Renal cortex interstitium (tissue), 11 donors: ENCODE measurements at regions not wholly inside any gene's neighbourhood (a gene's known extent, or its start where the extent isn't known, plus 50 kb on each side); places are given as distances from the start of the nearest gene placed in this dataset.
"Not testable (repeated sequence)": the region's sequence is repeated elsewhere in the genome, so short reads cannot be mapped to it uniquely, and the experiment has no call there.

ENCODE experiments used
- DNase-seq, 11 donors: peaks; one replicate each; pipeline ENCODE4 v3.0.0-alpha.2; 2013; ENCODE audit warnings: low read depth in 9 of 11, low spot score in 4 of 11; ENCODE audit errors: extremely low read depth in 1 of 11

GRCh38 chr4:49219489-49220225, 233.6 kb downstream of the CWH43 start:
- not testable (repeated sequence) for DNase-seq

GRCh38 chr4:49221209-49221608, 235.1 kb downstream of the CWH43 start:
- DNase-seq: no peak

- not testable (repeated sequence) for DNase-seq
Observed at GRCh38 chr4:49222810-49223209, 236.7 kb downstream of the CWH43 start.

- not testable (repeated sequence) for DNase-seq
Observed at GRCh38 chr4:49226216-49226866, 240.3 kb downstream of the CWH43 start.

- DNase-seq: not testable (repeated sequence)
Observed at GRCh38 chr4:49227941-49228340, 241.9 kb downstream of the CWH43 start.

- DNase-seq: not testable (repeated sequence)
Observed at GRCh38 chr4:49229243-49229642, 243.2 kb downstream of the CWH43 start.

GRCh38 chr4:49229713-49230112, 243.6 kb downstream of the CWH43 start:
- DNase-seq: not testable (repeated sequence)

GRCh38 chr4:49233346-49233745, 247.3 kb downstream of the CWH43 start:
- DNase-seq: not testable (repeated sequence)

GRCh38 chr4:49233749-49234148, 247.7 kb downstream of the CWH43 start:
- DNase-seq: not testable (repeated sequence)

- not testable (repeated sequence) for DNase-seq
Observed at GRCh38 chr4:49234382-49234781, 248.3 kb downstream of the CWH43 start.

- not testable (repeated sequence) for DNase-seq
Observed at GRCh38 chr4:49235413-49236160, 249.5 kb downstream of the CWH43 start.

- DNase-seq: not testable (repeated sequence)
Observed at GRCh38 chr4:49236474-49236873, 250.4 kb downstream of the CWH43 start.

- not testable (repeated sequence) for DNase-seq
Observed at GRCh38 chr4:49241295-49241694, 255.2 kb downstream of the CWH43 start.

- not testable (repeated sequence) for DNase-seq
Observed at GRCh38 chr4:49262786-49263185, 276.7 kb downstream of the CWH43 start.

- not testable (repeated sequence) for DNase-seq
Observed at GRCh38 chr4:49270435-49270834, 284.4 kb downstream of the CWH43 start.

GRCh38 chr4:49270912-49271311, 284.8 kb downstream of the CWH43 start:
- DNase-seq: not testable (repeated sequence)

- DNase-seq: not testable (repeated sequence)
Observed at GRCh38 chr4:49285905-49286304, 299.8 kb downstream of the CWH43 start.

GRCh38 chr4:49286926-49287745, 301.1 kb downstream of the CWH43 start:
- DNase-seq: not testable (repeated sequence)

GRCh38 chr4:49287893-49288292, 301.8 kb downstream of the CWH43 start:
- not testable (repeated sequence) for DNase-seq
